IMR-90 (cell line): ENCODE measurements at regions not wholly inside any gene's neighbourhood (a gene's known extent, or its start where the extent isn't known, plus 50 kb on each side); places are given as distances from the start of the nearest gene placed in this dataset.
A peak's percentile ranks its signal among the peaks of the same experiment; 100 is the strongest.

Source experiments
- ATAC-seq: fragments of 200-7000 bp; cut with Tn5 transposase; 2 replicates; pipeline ENCODE4 v1.9.1; 2020; ENCODE audit warnings: low read depth, mild to moderate bottlenecking, moderate library complexity
- BruUV-seq: library from RNA; stranded (reverse); fragments of 400-500 nt; replicated peaks from 2 replicates; lab custom pipeline; 2021; lab: Mats Ljungman, UMichigan
- CTCF ChIA-PET: fragments of 300-600 bp; formaldehyde crosslinking; extraction: SDS; loops from one replicate; lab custom pipeline; 2021; ENCODE audit warnings: antibody characterized with exemption; lab: Yijun Ruan, JAX
- POLR2A ChIA-PET: fragments of 300-600 bp; sonication (Branson Sonifier 250); formaldehyde crosslinking; loops from one replicate; lab custom pipeline; 2022; ENCODE audit warnings: antibody characterized with exemption; ENCODE audit not compliant: unreplicated experiment; lab: Charles Lee
- DNase-seq: peaks from one replicate; pipeline ENCODE4 v3.0.0; 2013
- H2AFZ ChIP-seq: replicated peaks from 2 replicates; pipeline ENCODE3; 2013; ENCODE audit warnings: low read length, mild to moderate bottlenecking; ENCODE audit not compliant: poor library complexity
- H2AK5ac ChIP-seq: 2 replicates; pipeline ENCODE4 v1.6.1; 2013; ENCODE audit warnings: low read depth, low read length, inconsistent platforms
- H2AK9ac ChIP-seq: replicated peaks from 2 replicates; pipeline ENCODE3; 2013; ENCODE audit warnings: mild to moderate bottlenecking, low read depth, low read length, moderate library complexity; ENCODE audit not compliant: poor library complexity
- H2BK120ac ChIP-seq: 2 replicates; pipeline ENCODE4 v1.6.1; 2013; ENCODE audit warnings: low read depth, low read length, inconsistent platforms
- H2BK15ac ChIP-seq: 3 replicates; pipeline ENCODE4 v1.6.1; 2013; ENCODE audit warnings: low read depth, low read length, inconsistent platforms
- H2BK20ac ChIP-seq: 2 replicates; pipeline ENCODE4 v1.6.1; 2013; ENCODE audit warnings: low read depth, mild to moderate bottlenecking, inconsistent platforms, low read length, moderate library complexity
- H2BK5ac ChIP-seq: 2 replicates; pipeline ENCODE4 v1.6.1; 2013; ENCODE audit warnings: mild to moderate bottlenecking, low read depth, low read length, inconsistent platforms; ENCODE audit not compliant: poor library complexity, severe bottlenecking
- H3K14ac ChIP-seq: replicated peaks from 2 replicates; pipeline ENCODE4 v1.6.1; 2013; ENCODE audit warnings: low read depth, low read length, inconsistent platforms
- H3K18ac ChIP-seq: 2 replicates; pipeline ENCODE4 v1.6.1; 2013; ENCODE audit warnings: low read depth, low read length, control low read depth
- H3K23ac ChIP-seq: 2 replicates; pipeline ENCODE4 v1.6.1; 2013; ENCODE audit warnings: low read depth, low read length, inconsistent platforms
- H3K27ac ChIP-seq: 2 replicates; pipeline ENCODE4 v1.5.1; 2013; ENCODE audit warnings: mild to moderate bottlenecking, control low read depth, low read length; ENCODE audit not compliant: insufficient read depth
- H3K27me3 ChIP-seq: 2 replicates; pipeline ENCODE4 v1.6.1; 2013; ENCODE audit warnings: low read length; ENCODE audit not compliant: control insufficient read depth, insufficient read depth
- H3K36me3 ChIP-seq: 2 replicates; pipeline ENCODE4 v1.6.1; 2013; ENCODE audit warnings: low read length, mixed read lengths; ENCODE audit not compliant: control insufficient read depth, insufficient read depth
- H3K4ac ChIP-seq: 2 replicates; pipeline ENCODE4 v1.6.1; 2013; ENCODE audit warnings: low read depth, low read length, inconsistent platforms
- H3K4me1 ChIP-seq: 2 replicates; pipeline ENCODE4 v1.6.1; 2013; ENCODE audit warnings: low read length, mixed read lengths; ENCODE audit not compliant: control insufficient read depth, insufficient read depth
- H3K4me2 ChIP-seq: 2 replicates; pipeline ENCODE4 v1.6.1; 2013; ENCODE audit warnings: low read depth, mild to moderate bottlenecking, control low read depth, low read length, moderate library complexity
- H3K4me3 ChIP-seq: 2 replicates; pipeline ENCODE4 v1.5.1; 2013; ENCODE audit warnings: low read depth, mild to moderate bottlenecking, control low read depth, low read length, moderate library complexity; ENCODE audit not compliant: insufficient read depth
- H3K56ac ChIP-seq: 2 replicates; pipeline ENCODE4 v1.6.1; 2013; ENCODE audit warnings: low read length, inconsistent platforms; ENCODE audit not compliant: insufficient read depth; ENCODE audit errors: extremely low read depth
- H3K79me1 ChIP-seq, 2 experiments: 2 replicates each; pipeline ENCODE4 v1.6.1; 2013; ENCODE audit warnings: low read length in 2 of 2, inconsistent platforms in 1 of 2, low read depth in 1 of 2
- H3K9ac ChIP-seq: 2 replicates; pipeline ENCODE4 v1.6.1; 2013; ENCODE audit warnings: low read depth, low read length, control low read depth
- H3K9me1 ChIP-seq: 2 replicates; pipeline ENCODE4 v1.6.1; 2013; ENCODE audit warnings: low read length, inconsistent platforms; ENCODE audit not compliant: insufficient read depth
- H3K9me3 ChIP-seq: 2 replicates; pipeline ENCODE4 v1.6.1; 2013; ENCODE audit warnings: low read length; ENCODE audit not compliant: control insufficient read depth, insufficient read depth
- H4K20me1 ChIP-seq: 2 replicates; pipeline ENCODE4 v1.6.1; 2013; ENCODE audit warnings: low read length, inconsistent platforms; ENCODE audit not compliant: insufficient read depth
- H4K5ac ChIP-seq: 2 replicates; pipeline ENCODE4 v1.6.1; 2013; ENCODE audit warnings: mild to moderate bottlenecking, low read depth, low read length, control low read depth
- H4K8ac ChIP-seq, 2 experiments: 2 replicates each; pipeline ENCODE4 v1.6.1; 2013; ENCODE audit warnings: low read depth in 2 of 2, low read length in 2 of 2, control low read depth in 1 of 2, inconsistent platforms in 1 of 2
- H4K91ac ChIP-seq: 2 replicates; pipeline ENCODE4 v1.6.1; 2013; ENCODE audit warnings: low read depth, low read length, inconsistent platforms; ENCODE audit not compliant: insufficient read depth
- CHD1 ChIP-seq: IDR thresholded peaks from 2 replicates; pipeline ENCODE4 v1.6.1; 2012; ENCODE audit warnings: low read depth, low read length, improper control_type of control experiment
- FOS ChIP-seq: fragments of 150-350 bp; IDR thresholded peaks from 2 replicates; pipeline ENCODE4 v1.6.1; 2016; ENCODE audit warnings: low read depth, low read length
- RAD21 ChIP-seq: IDR thresholded peaks from 2 replicates; pipeline ENCODE4 v1.6.1; 2012; ENCODE audit warnings: low read length, improper control_type of control experiment
- RCOR1 ChIP-seq: IDR thresholded peaks from 2 replicates; pipeline ENCODE4 v1.6.1; 2012; ENCODE audit warnings: mild to moderate bottlenecking, low read length, improper control_type of control experiment; ENCODE audit not compliant: insufficient replicate concordance
- WGBS, 2 experiments: methylation state at CpG; one replicate each; pipeline versions ENCODE4 v1.1.5 to v1.1.7; 2013; ENCODE audit warnings: missing lambda C conversion rate in 2 of 2; ENCODE audit not compliant: insufficient read length in 1 of 2; ENCODE audit errors: extremely low coverage in 2 of 2; 5-methylcytosine and 5-hydroxymethylcytosine counted together
- dilution Hi-C: fragments of 300-500 bp; cut with HindIII; formaldehyde crosslinking; loops from one replicate; pipeline ENCODE4 v1.14.3; 2018; ENCODE audit warnings: low sequenced_read_pairs; ENCODE audit not compliant: unreplicated experiment
- in situ Hi-C: fragments of 300-500 bp; cut with MboI; formaldehyde crosslinking; loops from 3 replicates; pipeline ENCODE4 v1.14.3; 2019; ENCODE audit warnings: low sequenced_read_pairs, inconsistent platforms, mixed read lengths
- intact Hi-C: fragments of 100-400 bp; cut with micrococcal nuclease; formaldehyde crosslinking; loops from 2 replicates; pipeline ENCODE4 v1.10.0; 2022
- TF ChIP-seq, protein P1 (sequence below): fragments of 150-350 bp; IDR thresholded peaks from 2 replicates; pipeline ENCODE4 v1.6.1; 2016; ENCODE audit warnings: low read depth, mild to moderate bottlenecking, low read length, moderate library complexity, borderline replicate concordance

DNA sequence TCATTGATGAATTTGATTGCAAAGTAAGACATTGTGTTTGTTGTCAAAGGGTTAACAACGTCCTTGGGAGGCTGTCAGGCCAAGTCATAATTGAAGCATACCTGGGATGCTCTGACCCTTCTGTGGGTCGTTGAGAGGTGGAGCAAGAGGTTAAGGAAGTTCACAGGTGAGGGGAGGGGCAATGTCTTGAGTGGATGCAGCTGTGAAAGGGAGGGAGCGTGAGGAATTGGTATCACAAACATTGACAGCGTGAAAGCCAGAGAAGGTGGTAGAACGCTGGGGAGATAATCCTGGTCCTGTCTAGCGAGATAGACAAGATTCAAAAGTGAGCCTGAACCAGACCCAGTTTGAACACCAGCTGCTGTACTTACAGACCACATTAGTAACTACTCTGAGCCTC is 79.4 kb downstream of the HES1 start:
- Histone ChIP-seq H4K20me1 (no peaks in the 10 kb centered on the region), H3K23ac (no peak overlapping the region), H4K8ac (no peak overlapping the region), H2BK15ac (no peak overlapping the region), H4K5ac (no peak overlapping the region), H3K27me3 (peaks cover 32% of the 10 kb centered on the region), H3K4me1 (no peaks in the 10 kb centered on the region), H3K4ac (no peak overlapping the region), H2AK9ac (no peak overlapping the region), H2AFZ (peak overlapping the region; percentile 29), H3K79me1 (no peaks in the 10 kb centered on the region), H3K18ac (no peak overlapping the region), H2BK120ac (no peak overlapping the region), H2BK5ac (no peak overlapping the region), H3K56ac (no peak overlapping the region), H2BK20ac (no peak overlapping the region), H3K9me3 (no peaks in the 10 kb centered on the region), H3K4me2 (no peak overlapping the region), H3K36me3 (no peaks in the 10 kb centered on the region), H4K91ac (no peak overlapping the region), H3K27ac (no peak overlapping the region), H3K14ac (no peak overlapping the region), H3K9ac (no peak overlapping the region), H3K9me1 (no peaks in the 10 kb centered on the region), H2AK5ac (no peak overlapping the region), H3K4me3 (no peak overlapping the region)
- CTCF ChIA-PET, result no interaction called here
- no peak for TF ChIP-seq FOS
- TF ChIP-seq, protein P1, sequence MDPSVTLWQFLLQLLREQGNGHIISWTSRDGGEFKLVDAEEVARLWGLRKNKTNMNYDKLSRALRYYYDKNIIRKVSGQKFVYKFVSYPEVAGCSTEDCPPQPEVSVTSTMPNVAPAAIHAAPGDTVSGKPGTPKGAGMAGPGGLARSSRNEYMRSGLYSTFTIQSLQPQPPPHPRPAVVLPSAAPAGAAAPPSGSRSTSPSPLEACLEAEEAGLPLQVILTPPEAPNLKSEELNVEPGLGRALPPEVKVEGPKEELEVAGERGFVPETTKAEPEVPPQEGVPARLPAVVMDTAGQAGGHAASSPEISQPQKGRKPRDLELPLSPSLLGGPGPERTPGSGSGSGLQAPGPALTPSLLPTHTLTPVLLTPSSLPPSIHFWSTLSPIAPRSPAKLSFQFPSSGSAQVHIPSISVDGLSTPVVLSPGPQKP, result no peak
- no peak for TF ChIP-seq RCOR1
- TF ChIP-seq RAD21, result no peak
- TF ChIP-seq CHD1, result no peak
- intact Hi-C loops (no loop called here), dilution Hi-C loops (no loop called here), in situ Hi-C loops (no loop called here)
- no peak for DNase-seq
- ATAC-seq, result no peak
- 45% methylated on average over 4 of the region's 6 CpGs; no CpG with 5 or more reads in 1 of the 2 experiments for WGBS, 2 experiments
- no TSS peak for BruUV-seq
- POLR2A ChIA-PET, result no interaction called here
